H7 (cell line): ENCODE measurements at regions not wholly inside any gene's neighbourhood (a gene's known extent, or its start where the extent isn't known, plus 50 kb on each side); places are given as distances from the start of the nearest gene placed in this dataset.

Experiments
- DNase-seq: peaks from one replicate; pipeline ENCODE4 v3.0.0; 2012
- H3K27me3 ChIP-seq: 2 replicates; pipeline ENCODE4 v1.6.0; 2011; ENCODE audit warnings: mild to moderate bottlenecking, low read length; ENCODE audit not compliant: control insufficient read depth, insufficient read depth
- H3K36me3 ChIP-seq: replicated peaks from 2 replicates; pipeline ENCODE4 v1.5.1; 2011; ENCODE audit warnings: low read length; ENCODE audit not compliant: control insufficient read depth, insufficient read depth
- H3K4me3 ChIP-seq: 2 replicates; pipeline ENCODE4 v1.5.1; 2011; ENCODE audit warnings: low read depth, mild to moderate bottlenecking, control low read depth, low read length, moderate library complexity; ENCODE audit not compliant: insufficient read depth

- Histone ChIP-seq H3K4me3 (no peak overlapping the region), H3K27me3 (peaks cover 22% of the 10 kb centered on the region), H3K36me3 (no peaks in the 10 kb centered on the region)
- DNase-seq: no peak
Measured at GRCh38 chr3:44023961-44024593, 217.6 kb upstream of the TOPAZ1 start.

DNA sequence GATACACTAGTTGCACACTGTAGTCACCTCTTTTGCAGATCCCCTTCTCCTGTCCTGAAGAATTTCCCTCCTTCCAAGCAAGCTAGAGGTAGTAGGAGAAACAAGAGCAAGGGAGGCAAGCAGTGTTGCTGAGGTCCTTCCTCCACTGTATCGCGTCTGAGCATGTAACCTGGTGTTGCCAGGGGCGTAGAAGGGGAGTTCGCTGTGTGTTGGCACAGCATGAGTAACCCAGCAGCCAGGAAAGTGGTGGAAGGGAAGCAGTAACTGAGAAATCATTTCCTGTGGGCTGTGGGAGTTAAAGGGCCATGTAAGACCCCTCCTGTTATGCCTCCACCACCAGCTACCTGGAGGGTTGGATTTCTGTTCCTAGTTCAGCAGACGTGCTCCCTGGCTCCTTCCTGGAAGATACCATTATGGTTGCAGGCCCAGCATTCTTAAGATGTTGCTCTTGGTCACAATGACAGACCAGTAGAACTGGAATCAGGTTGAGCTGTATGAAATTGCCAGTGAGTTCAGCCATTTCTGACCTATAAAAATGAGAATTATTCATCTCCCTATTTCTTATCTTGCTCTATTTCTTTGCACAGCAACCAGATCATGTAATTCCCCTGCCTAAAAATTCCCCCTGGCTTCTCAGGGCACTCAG lies 215.3 kb upstream of the TOPAZ1 start:
- no peak for DNase-seq

GRCh38 chr3:44029100-44029499 lies 212.6 kb upstream of the TOPAZ1 start:
- no peak overlapping the region for H3K4me3 ChIP-seq
- no peaks in the 10 kb centered on the region for H3K36me3 ChIP-seq
- no peaks in the 10 kb centered on the region; the same call in 1 of the 2 replicates for H3K27me3 ChIP-seq
- no peak for DNase-seq

More for the DNA sequence above, 215.3 kb upstream of the TOPAZ1 start:
- no peak overlapping the region for H3K4me3 ChIP-seq
- no peaks in the 10 kb centered on the region for H3K36me3 ChIP-seq
- H3K27me3 ChIP-seq: peaks cover 17% of the 10 kb centered on the region

DNA sequence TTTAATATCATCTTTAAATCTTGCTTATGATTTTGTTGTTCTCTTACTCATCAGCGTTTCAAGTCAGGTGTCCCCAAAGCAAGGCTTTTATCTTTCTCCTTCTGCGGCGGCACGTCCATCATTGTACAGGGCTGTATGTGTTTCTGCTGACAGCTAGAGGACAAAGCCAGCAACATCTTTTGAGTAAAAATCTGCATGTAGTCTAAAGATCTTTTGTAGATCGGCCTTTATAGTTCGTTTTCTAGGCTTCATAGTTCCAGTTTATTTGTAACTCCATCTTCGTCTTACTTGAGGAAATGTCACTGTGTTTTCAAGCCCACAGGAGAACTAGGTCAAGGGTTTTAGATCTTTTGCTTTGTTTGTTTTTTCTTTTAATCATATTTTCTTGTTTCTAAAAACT lies 211.4 kb upstream of the TOPAZ1 start:
- H3K27me3 ChIP-seq: no peaks in the 10 kb centered on the region
- H3K4me3 ChIP-seq: no peak overlapping the region
- H3K36me3 ChIP-seq: no peaks in the 10 kb centered on the region
- no peak for DNase-seq

- no peak overlapping the region for H3K4me3 ChIP-seq
- no peaks in the 10 kb centered on the region for H3K27me3 ChIP-seq
- H3K36me3 ChIP-seq: no peaks in the 10 kb centered on the region
- DNase-seq: no peak
Measured at GRCh38 chr3:44030687-44031305, 210.9 kb upstream of the TOPAZ1 start.

DNA sequence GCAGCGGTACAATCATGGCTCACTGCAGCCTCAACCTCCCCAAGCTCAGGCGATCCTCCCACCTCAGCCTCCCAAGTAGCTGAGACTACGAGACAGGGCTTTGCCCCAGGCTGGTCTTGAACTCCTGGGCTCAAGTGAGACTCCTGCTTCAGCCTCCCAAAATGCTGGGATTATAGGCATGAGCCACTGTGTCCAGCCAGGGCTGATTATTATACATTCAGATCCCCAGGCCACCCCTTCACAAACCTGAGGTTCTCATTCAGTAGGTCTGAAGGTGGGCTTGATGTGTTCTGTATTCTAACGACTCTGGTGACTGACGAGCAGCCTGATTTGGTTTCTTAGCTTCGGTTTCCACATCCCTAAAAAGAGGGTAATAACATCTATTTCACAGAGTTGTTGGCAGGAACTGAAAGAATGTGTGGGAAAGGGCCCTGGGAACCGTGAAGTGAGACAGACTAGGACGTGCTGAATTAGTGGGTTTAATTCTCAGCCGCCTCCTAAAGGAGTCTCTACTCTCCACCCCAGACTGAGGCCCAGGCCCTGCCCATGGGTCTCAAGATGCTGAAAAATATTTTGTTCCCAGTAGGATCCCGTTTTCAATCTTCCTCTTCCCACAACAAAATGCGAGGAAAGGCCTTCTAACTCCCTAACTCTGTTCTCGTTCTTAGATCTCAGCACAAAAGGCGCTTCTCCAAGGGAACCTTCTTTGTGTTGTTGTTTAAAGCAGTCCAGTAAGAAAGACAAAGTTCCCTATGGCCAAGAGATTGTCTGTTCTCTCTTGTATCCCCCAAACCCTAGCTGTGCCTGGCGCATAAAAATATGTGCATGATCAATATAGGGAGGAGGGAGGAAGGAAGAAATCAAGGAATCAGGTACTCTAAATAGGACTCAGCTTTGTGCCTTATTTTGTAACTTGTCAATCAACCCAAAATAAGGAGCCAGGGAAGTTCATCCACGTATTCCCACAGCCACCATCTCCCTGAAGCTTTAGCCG lies 210.0 kb upstream of the TOPAZ1 start:
- DNase-seq: no peak
- Histone ChIP-seq H3K4me3 (no peak overlapping the region), H3K27me3 (no peaks in the 10 kb centered on the region), H3K36me3 (no peaks in the 10 kb centered on the region)

DNA sequence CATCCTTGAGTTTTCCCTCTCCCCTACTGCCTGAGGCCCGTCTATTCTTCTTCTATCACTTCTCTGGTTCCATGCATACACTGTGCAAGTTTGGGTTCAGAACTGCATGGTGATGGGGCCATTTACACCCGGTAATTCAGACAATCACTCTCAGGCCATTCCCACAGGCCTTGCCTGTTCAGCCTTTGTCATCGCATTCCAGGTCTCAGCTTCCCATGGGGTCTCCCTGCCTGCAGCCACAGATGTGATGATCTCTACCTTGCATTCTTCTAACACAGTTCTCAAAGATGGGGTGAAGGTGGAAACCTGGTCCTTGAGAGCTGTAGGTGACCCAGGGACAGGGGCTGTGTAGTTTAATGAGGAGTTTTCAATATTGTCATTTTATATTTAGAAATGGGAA lies 209.2 kb upstream of the TOPAZ1 start:
- Histone ChIP-seq H3K36me3 (no peaks in the 10 kb centered on the region), H3K4me3 (no peak overlapping the region), H3K27me3 (no peaks in the 10 kb centered on the region)
- DNase-seq: no peak

GRCh38 chr3:44033123-44033522 lies 208.6 kb upstream of the TOPAZ1 start:
- Histone ChIP-seq H3K27me3 (no peaks in the 10 kb centered on the region), H3K36me3 (no peaks in the 10 kb centered on the region), H3K4me3 (no peak overlapping the region)
- DNase-seq: no peak

GRCh38 chr3:44036850-44037249 lies 204.8 kb upstream of the TOPAZ1 start:
- no peaks in the 10 kb centered on the region for H3K27me3 ChIP-seq
- DNase-seq: no peak

GRCh38 chr3:44039006-44039405 lies 202.7 kb upstream of the TOPAZ1 start:
- Histone ChIP-seq H3K4me3 (no peak overlapping the region), H3K27me3 (no peaks in the 10 kb centered on the region), H3K36me3 (no peaks in the 10 kb centered on the region)
- no peak for DNase-seq

More at GRCh38 chr3:44036850-44037249, 204.8 kb upstream of the TOPAZ1 start:
- H3K4me3 ChIP-seq: no peak overlapping the region
- no peaks in the 10 kb centered on the region for H3K36me3 ChIP-seq

DNA sequence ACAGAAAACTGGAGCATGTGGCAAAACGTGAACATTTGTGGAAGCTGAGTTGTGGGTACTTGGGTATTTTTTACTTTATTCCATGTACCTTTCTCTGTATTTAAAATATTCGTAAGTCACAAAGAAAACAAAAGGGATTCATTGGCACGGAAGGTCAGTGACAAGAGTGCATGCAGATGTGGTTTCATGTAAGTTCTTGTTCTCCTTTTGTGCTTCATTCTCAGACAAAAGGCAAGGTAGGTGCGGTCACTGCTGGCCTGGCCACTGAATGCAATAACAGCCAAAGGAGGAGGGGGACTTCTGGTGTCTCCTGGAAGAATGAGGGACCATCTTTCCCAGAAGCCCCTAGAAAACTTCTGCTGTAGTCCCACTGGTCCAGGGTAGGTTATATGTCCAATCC lies 200.0 kb upstream of the TOPAZ1 start:
- Histone ChIP-seq H3K27me3 (no peaks in the 10 kb centered on the region), H3K4me3 (no peak overlapping the region), H3K36me3 (no peaks in the 10 kb centered on the region)
- DNase-seq: no peak

- H3K27me3 ChIP-seq: no peaks in the 10 kb centered on the region
Measured at GRCh38 chr3:44042772-44043171, 198.9 kb upstream of the TOPAZ1 start.

GRCh38 chr3:44045476-44046275 lies 196.0 kb upstream of the TOPAZ1 start:
- no peak overlapping the region for H3K4me3 ChIP-seq
- DNase-seq: no peak
- H3K27me3 ChIP-seq: no peaks in the 10 kb centered on the region
- H3K36me3 ChIP-seq: no peaks in the 10 kb centered on the region

More at GRCh38 chr3:44042772-44043171, 198.9 kb upstream of the TOPAZ1 start:
- Histone ChIP-seq H3K36me3 (no peaks in the 10 kb centered on the region), H3K4me3 (no peak overlapping the region)
- no peak for DNase-seq

GRCh38 chr3:44047796-44048195 lies 193.9 kb upstream of the TOPAZ1 start:
- Histone ChIP-seq H3K27me3 (no peaks in the 10 kb centered on the region), H3K36me3 (no peaks in the 10 kb centered on the region), H3K4me3 (no peak overlapping the region)
- no peak for DNase-seq
